Gastrocnemius medialis (tissue), 4 donors: ENCODE measurements at regions not wholly inside any gene's neighbourhood (a gene's known extent, or its start where the extent isn't known, plus 50 kb on each side); places are given as distances from the start of the nearest gene placed in this dataset.

Source experiments
- ATAC-seq, 2 donors: fragments of 150-250 bp; one replicate each; pipeline ENCODE4 v1.9.1; 2016
- DNase-seq, 2 donors: peaks; one replicate each; pipeline ENCODE4 v3.0.0-alpha.2; 2019
- H3K27ac ChIP-seq, 4 donors: fragments of 200-600 bp; sonication (generic); 1 replicate in 1 of 4; 2 replicates in 3 of 4; pipeline ENCODE4 v1.5.1; 2016 to 2018; ENCODE audit warnings: mild to moderate bottlenecking in 2 of 4, moderate library complexity in 1 of 4
- H3K27me3 ChIP-seq, 3 donors: fragments of 200-600 bp; sonication (generic) in 2 of 3; 1 replicate in 1 of 3; 2 replicates in 2 of 3; pipeline versions ENCODE4 v1.5.1 to v1.6.0; 2016 to 2019; ENCODE audit warnings: mild to moderate bottlenecking in 1 of 3, moderate library complexity in 1 of 3
- H3K36me3 ChIP-seq, 2 donors: fragments of 200-600 bp; sonication (generic) in 1 of 2; one replicate each; pipeline ENCODE4 v1.5.1; 2017 to 2018
- H3K4me1 ChIP-seq, 2 donors: fragments of 200-600 bp; sonication (generic) in 1 of 2; one replicate each; pipeline ENCODE4 v1.5.1; 2016 to 2017; ENCODE audit warnings: mild to moderate bottlenecking in 2 of 2
- H3K4me3 ChIP-seq, 4 donors: fragments of 200-600 bp; sonication (generic) in 3 of 4; 1 replicate in 1 of 4; 2 replicates in 3 of 4; pipeline ENCODE4 v1.5.1; 2016 to 2019; ENCODE audit warnings: mild to moderate bottlenecking in 2 of 4
- H3K9me3 ChIP-seq, 3 donors: fragments of 200-600 bp; sonication (generic) in 2 of 3; 1 replicate in 1 of 3; 2 replicates in 2 of 3; pipeline ENCODE4 v1.5.1; 2016 to 2019
- CTCF ChIP-seq, 5 experiments: fragments of 450-650 bp in 3 of 5; fragments of 200-600 bp in 2 of 5; sonication (generic) in 2 of 5; IDR thresholded peaks in 4 of 5; conservative IDR thresholded peaks in 1 of 5; 1 replicate in 4 of 5; 2 replicates in 1 of 5; pipeline ENCODE4 v1.5.1; 2016 to 2019; ENCODE audit warnings: antibody characterized with exemption in 5 of 5, mild to moderate bottlenecking in 3 of 5, moderate library complexity in 3 of 5
- POLR2A ChIP-seq, 2 donors: fragments of 450-650 bp; IDR thresholded peaks; one replicate each; pipeline ENCODE4 v1.6.1; 2017; ENCODE audit warnings: antibody characterized with exemption in 2 of 2, mild to moderate bottlenecking in 2 of 2, moderate library complexity in 2 of 2
- in situ Hi-C, 4 donors: fragments of 200-750 bp; cut with MboI; loops; one replicate each; pipeline versions ENCODE4 v1.15.0 to v1.8.0; 2017; ENCODE audit warnings: low sequenced_read_pairs in 4 of 4
- intact Hi-C: fragments of 100-400 bp; cut with DNase I; formaldehyde crosslinking; loops from one replicate; pipeline ENCODE4 v1.15.1; 2023; ENCODE audit warnings: low total_unique reads

- no peaks in the 10 kb centered on the region for H3K9me3 ChIP-seq
- H3K4me1 ChIP-seq = no peaks in the 10 kb centered on the region
- H3K27me3 ChIP-seq = no peaks in the 10 kb centered on the region
- H3K36me3 ChIP-seq = no peaks in the 10 kb centered on the region
- intact Hi-C loops = no loop called here
- H3K27ac ChIP-seq = no peak overlapping the region
- no peak overlapping the region for H3K4me3 ChIP-seq
- in situ Hi-C loops = no loop called here
- no peak for DNase-seq
- ATAC-seq = no peak
- TF ChIP-seq POLR2A (IDR thresholded peaks at IDR 0.05) = no peak
- TF ChIP-seq CTCF (IDR thresholded peaks at IDR 0.05 in 4 of 5, conservative IDR thresholded peaks at IDR 0.05 in 1 of 5) = no peak
These were observed 124.1 kb upstream of the WDR1 start for GRCh38 chr4:10240691-10241090.

- H3K27ac ChIP-seq = no peak overlapping the region
- no peak overlapping the region for H3K4me3 ChIP-seq
- TF ChIP-seq POLR2A (IDR thresholded peaks at IDR 0.05) = no peak
- TF ChIP-seq CTCF (IDR thresholded peaks at IDR 0.05 in 4 of 5, conservative IDR thresholded peaks at IDR 0.05 in 1 of 5) = no peak
- ATAC-seq (no peak), DNase-seq (no peak)
- intact Hi-C loops (no loop called here), in situ Hi-C loops (no loop called here)
- H3K4me1 ChIP-seq = no peaks in the 10 kb centered on the region
- no peaks in the 10 kb centered on the region for H3K36me3 ChIP-seq
- H3K27me3 ChIP-seq = no peaks in the 10 kb centered on the region
- no peaks in the 10 kb centered on the region for H3K9me3 ChIP-seq
These were observed 123.5 kb upstream of the WDR1 start for GRCh38 chr4:10239982-10240654.

- in situ Hi-C loops = no loop called here
- no peak for TF ChIP-seq CTCF (IDR thresholded peaks at IDR 0.05 in 4 of 5, conservative IDR thresholded peaks at IDR 0.05 in 1 of 5)
- Histone ChIP-seq H3K4me3 (no peak overlapping the region), H3K9me3 (no peaks in the 10 kb centered on the region), H3K4me1 (no peaks in the 10 kb centered on the region), H3K27me3 (no peaks in the 10 kb centered on the region), H3K36me3 (no peaks in the 10 kb centered on the region), H3K27ac (no peak overlapping the region)
- no peak for DNase-seq
- intact Hi-C loops = no loop called here
- no peak for ATAC-seq
These were observed 120.5 kb upstream of the WDR1 start for GRCh38 chr4:10237131-10237530.

GRCh38 chr4:10232114-10232513 lies 115.5 kb upstream of the WDR1 start:
- intact Hi-C loops (loop anchor here (2.0 kb wide), 1 partner anchor 23 kb away; no protein-coding TSS in a partner anchor), in situ Hi-C loops (no loop called here)
- H3K27me3 ChIP-seq = no peaks in the 10 kb centered on the region
- no peak overlapping the region for H3K27ac ChIP-seq
- no peak for ATAC-seq
- H3K36me3 ChIP-seq = no peaks in the 10 kb centered on the region
- H3K4me3 ChIP-seq = no peak overlapping the region
- H3K9me3 ChIP-seq = no peaks in the 10 kb centered on the region
- TF ChIP-seq CTCF (IDR thresholded peaks at IDR 0.05 in 4 of 5, conservative IDR thresholded peaks at IDR 0.05 in 1 of 5) = no peak
- TF ChIP-seq POLR2A (IDR thresholded peaks at IDR 0.05) = no peak
- no peaks in the 10 kb centered on the region for H3K4me1 ChIP-seq
- no peak for DNase-seq

- DNase-seq (no peak), ATAC-seq (no peak)
- Histone ChIP-seq H3K4me3 (no peak overlapping the region), H3K4me1 (no peaks in the 10 kb centered on the region), H3K9me3 (no peaks in the 10 kb centered on the region), H3K36me3 (no peaks in the 10 kb centered on the region), H3K27ac (no peak overlapping the region), H3K27me3 (no peaks in the 10 kb centered on the region)
- intact Hi-C loops = no loop called here
- TF ChIP-seq CTCF (IDR thresholded peaks at IDR 0.05 in 4 of 5, conservative IDR thresholded peaks at IDR 0.05 in 1 of 5) (no peak), POLR2A (IDR thresholded peaks at IDR 0.05) (no peak)
- in situ Hi-C loops = no loop called here
These were observed 110.2 kb upstream of the WDR1 start for GRCh38 chr4:10226756-10227155.
